CD4-positive, alpha-beta T cell (primary cell): ENCODE measurements at regions not wholly inside any gene's neighbourhood (a gene's known extent, or its start where the extent isn't known, plus 50 kb on each side); places are given as distances from the start of the nearest gene placed in this dataset.

ENCODE experiments used
- ATAC-seq: fragments of 200-7000 bp; cut with Tn5 transposase; one replicate; pipeline ENCODE4 v1.10.0; 2022; ENCODE audit warnings: mild to moderate bottlenecking; ENCODE audit not compliant: poor library complexity
- CTCF ChIA-PET: fragments of 350-600 bp; sonication (Branson Sonifier 250); formaldehyde crosslinking; loops from one replicate; lab custom pipeline; 2021; ENCODE audit warnings: antibody characterized with exemption, inconsistent platforms; lab: Charles Lee
- POLR2A ChIA-PET: fragments of 350-600 bp; sonication (Branson Sonifier 250); formaldehyde crosslinking; loops from one replicate; lab custom pipeline; 2021; ENCODE audit warnings: antibody characterized with exemption, inconsistent platforms; lab: Charles Lee
- DNase-seq, 14 experiments: peaks; one replicate each; pipeline ENCODE4 v3.0.0-alpha.2; 2013 to 2020; ENCODE audit warnings: mixed read lengths in 2 of 14
- H3K27ac ChIP-seq, 2 donors: one replicate each; pipeline versions ENCODE4 v1.5.1 to v1.7.0; 2013; ENCODE audit warnings: low read length in 2 of 2, low read depth in 1 of 2, mild to moderate bottlenecking in 1 of 2
- H3K27me3 ChIP-seq, 2 experiments: 1 replicate in 1 of 2; 2 replicates in 1 of 2; pipeline versions ENCODE4 v1.6.1 to v1.7.0; 2013; ENCODE audit warnings: low read length in 2 of 2, control low read depth in 1 of 2, mild to moderate bottlenecking in 1 of 2, moderate library complexity in 1 of 2; ENCODE audit not compliant: insufficient read depth in 2 of 2, control insufficient read depth in 1 of 2
- H3K36me3 ChIP-seq: one replicate; pipeline ENCODE4 v1.6.1; 2013; ENCODE audit warnings: low read length, control low read depth; ENCODE audit not compliant: insufficient read depth
- H3K4me1 ChIP-seq: one replicate; pipeline ENCODE4 v1.6.1; 2013; ENCODE audit warnings: low read length, control low read depth; ENCODE audit not compliant: insufficient read depth
- H3K4me3 ChIP-seq: one replicate; pipeline ENCODE4 v1.5.1; 2013; ENCODE audit warnings: mild to moderate bottlenecking, low read length, moderate library complexity
- H3K9me3 ChIP-seq, 2 experiments: 1 replicate in 1 of 2; 2 replicates in 1 of 2; pipeline versions ENCODE4 v1.6.1 to v1.7.0; 2013; ENCODE audit warnings: low read length in 2 of 2, mild to moderate bottlenecking in 2 of 2, control low read depth in 1 of 2, moderate library complexity in 1 of 2; ENCODE audit not compliant: control insufficient read depth in 1 of 2, insufficient read depth in 1 of 2
- H3K27ac Mint-ChIP-seq: one replicate; pipeline ENCODE4 v1.8.0; 2020; ENCODE audit warnings: mixed read lengths
- H3K27me3 Mint-ChIP-seq: one replicate; pipeline ENCODE4 v1.8.0; 2021; ENCODE audit warnings: mixed read lengths
- H3K36me3 Mint-ChIP-seq: one replicate; pipeline ENCODE4 v1.8.0; 2021; ENCODE audit warnings: low read depth, mixed read lengths
- H3K4me1 Mint-ChIP-seq: one replicate; pipeline ENCODE4 v1.8.0; 2021; ENCODE audit warnings: low read depth, mixed read lengths
- H3K4me3 Mint-ChIP-seq: one replicate; pipeline ENCODE4 v1.8.0; 2020; ENCODE audit warnings: mild to moderate bottlenecking, mixed read lengths
- H3K9me3 Mint-ChIP-seq: one replicate; pipeline ENCODE4 v1.8.0; 2020; ENCODE audit warnings: mixed read lengths
- intact Hi-C, 2 experiments: fragments of 100-400 bp; cut with DNase I in 1 of 2; cut with micrococcal nuclease in 1 of 2; formaldehyde crosslinking; loops; one replicate each; pipeline versions ENCODE4 v1.15.1 to v1.9.0; 2023 to 2025; cut with DNase I, micrococcal nuclease
- TF ChIP-seq, protein P1 (sequence below): fragments of 200-600 bp; IDR thresholded peaks from one replicate; pipeline ENCODE4 v1.8.0; 2022; ENCODE audit warnings: antibody characterized with exemption, mild to moderate bottlenecking

DNA sequence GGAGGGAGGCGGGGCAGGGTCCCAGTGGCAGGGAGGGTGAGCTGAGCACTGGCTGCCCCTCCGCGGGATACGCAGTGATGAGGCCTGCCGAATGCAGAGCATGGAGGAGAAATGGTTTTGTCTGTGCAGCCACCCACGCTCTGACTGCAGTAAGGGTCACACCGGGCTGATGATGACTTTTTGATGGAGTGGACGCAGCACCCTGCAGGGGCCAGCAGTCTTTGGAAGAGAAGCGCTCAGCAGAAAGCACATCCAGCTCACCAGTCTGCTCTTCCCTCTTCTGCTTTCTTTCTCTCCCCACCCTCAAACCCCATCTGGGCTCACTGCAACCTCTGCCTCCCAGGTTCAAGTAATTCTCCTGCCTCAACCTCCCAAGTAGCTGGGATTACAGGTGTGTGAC lies 61.9 kb upstream of the ATP1A1 start:
- no peaks in the 10 kb centered on the region for H3K9me3 Mint-ChIP-seq
- H3K4me1 Mint-ChIP-seq: peaks cover 47% of the 10 kb centered on the region
- Histone ChIP-seq H3K4me1 (peaks cover 11% of the 10 kb centered on the region), H3K36me3 (no peaks in the 10 kb centered on the region), H3K27ac (no peak overlapping the region), H3K4me3 (no peak overlapping the region), H3K9me3 (no peaks in the 10 kb centered on the region), H3K27me3 (no peaks in the 10 kb centered on the region)
- TF ChIP-seq, protein P1, sequence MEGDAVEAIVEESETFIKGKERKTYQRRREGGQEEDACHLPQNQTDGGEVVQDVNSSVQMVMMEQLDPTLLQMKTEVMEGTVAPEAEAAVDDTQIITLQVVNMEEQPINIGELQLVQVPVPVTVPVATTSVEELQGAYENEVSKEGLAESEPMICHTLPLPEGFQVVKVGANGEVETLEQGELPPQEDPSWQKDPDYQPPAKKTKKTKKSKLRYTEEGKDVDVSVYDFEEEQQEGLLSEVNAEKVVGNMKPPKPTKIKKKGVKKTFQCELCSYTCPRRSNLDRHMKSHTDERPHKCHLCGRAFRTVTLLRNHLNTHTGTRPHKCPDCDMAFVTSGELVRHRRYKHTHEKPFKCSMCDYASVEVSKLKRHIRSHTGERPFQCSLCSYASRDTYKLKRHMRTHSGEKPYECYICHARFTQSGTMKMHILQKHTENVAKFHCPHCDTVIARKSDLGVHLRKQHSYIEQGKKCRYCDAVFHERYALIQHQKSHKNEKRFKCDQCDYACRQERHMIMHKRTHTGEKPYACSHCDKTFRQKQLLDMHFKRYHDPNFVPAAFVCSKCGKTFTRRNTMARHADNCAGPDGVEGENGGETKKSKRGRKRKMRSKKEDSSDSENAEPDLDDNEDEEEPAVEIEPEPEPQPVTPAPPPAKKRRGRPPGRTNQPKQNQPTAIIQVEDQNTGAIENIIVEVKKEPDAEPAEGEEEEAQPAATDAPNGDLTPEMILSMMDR: no peak
- H3K27ac Mint-ChIP-seq: no peak overlapping the region
- POLR2A ChIA-PET: no interaction called here
- H3K4me3 Mint-ChIP-seq: no peak overlapping the region
- DNase-seq (no peak), ATAC-seq (no peak)
- no peaks in the 10 kb centered on the region for H3K27me3 Mint-ChIP-seq
- no peaks in the 10 kb centered on the region for H3K36me3 Mint-ChIP-seq
- intact Hi-C loops: no loop called here
- CTCF ChIA-PET: no interaction called here

GRCh38 chr1:116311756-116312680 lies 61.0 kb upstream of the ATP1A1 start:
- peaks cover 18% of the 10 kb centered on the region for H3K4me1 ChIP-seq
- DNase-seq (no peak), ATAC-seq (no peak)
- no peaks in the 10 kb centered on the region for H3K27me3 Mint-ChIP-seq
- no peak overlapping the region for H3K27ac ChIP-seq
- H3K9me3 Mint-ChIP-seq: no peaks in the 10 kb centered on the region
- TF ChIP-seq, protein P1: no peak
- peaks cover 55% of the 10 kb centered on the region for H3K4me1 Mint-ChIP-seq
- H3K27me3 ChIP-seq: no peaks in the 10 kb centered on the region
- H3K27ac Mint-ChIP-seq: no peak overlapping the region
- H3K36me3 Mint-ChIP-seq: no peaks in the 10 kb centered on the region
- no peak overlapping the region for H3K4me3 Mint-ChIP-seq
- no peaks in the 10 kb centered on the region for H3K36me3 ChIP-seq
- no peak overlapping the region for H3K4me3 ChIP-seq
- no peaks in the 10 kb centered on the region for H3K9me3 ChIP-seq
- intact Hi-C loops: no loop called here
- POLR2A ChIA-PET: interaction anchor here (1.1 kb wide), 1 partner anchor 9 kb away, joined by 3 read pairs; no protein-coding TSS in a partner anchor
- CTCF ChIA-PET: no interaction called here

DNA sequence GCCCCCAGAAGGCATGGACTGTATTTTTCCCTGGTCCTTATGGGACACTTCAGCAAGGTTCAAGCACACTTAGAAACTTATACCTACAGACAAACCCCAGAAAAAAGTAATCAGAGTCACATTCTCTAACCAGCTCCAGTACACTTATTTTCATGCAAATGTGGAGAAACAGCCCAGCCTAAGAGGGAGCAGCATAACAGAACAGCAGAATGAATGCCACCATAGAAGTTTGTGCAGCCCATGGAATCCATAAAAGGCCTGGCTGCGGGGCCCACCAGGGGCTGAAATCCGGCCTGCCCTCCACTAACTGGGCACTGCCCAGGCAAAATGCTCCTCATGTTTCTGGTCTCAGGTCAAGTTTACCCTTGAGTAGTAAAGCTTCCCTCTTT lies 60.4 kb upstream of the ATP1A1 start:
- Histone ChIP-seq H3K9me3 (no peaks in the 10 kb centered on the region), H3K27ac (no peak overlapping the region), H3K4me3 (no peak overlapping the region), H3K36me3 (no peaks in the 10 kb centered on the region), H3K27me3 (no peaks in the 10 kb centered on the region), H3K4me1 (peaks cover 18% of the 10 kb centered on the region)
- no peaks in the 10 kb centered on the region for H3K27me3 Mint-ChIP-seq
- no peak for DNase-seq
- no peaks in the 10 kb centered on the region for H3K36me3 Mint-ChIP-seq
- no peak overlapping the region for H3K4me3 Mint-ChIP-seq
- H3K9me3 Mint-ChIP-seq: no peaks in the 10 kb centered on the region
- TF ChIP-seq, protein P1: no peak
- H3K4me1 Mint-ChIP-seq: peaks cover 60% of the 10 kb centered on the region
- intact Hi-C loops: no loop called here
- ATAC-seq: no peak
- POLR2A ChIA-PET: interaction anchor here (1.1 kb wide), 1 partner anchor 8 kb away, joined by 3 read pairs; no protein-coding TSS in a partner anchor
- CTCF ChIA-PET: no interaction called here
- no peak overlapping the region for H3K27ac Mint-ChIP-seq
